ENCODE measurements at regions not wholly inside any gene's neighbourhood (a gene's known extent, or its start where the extent isn't known, plus 50 kb on each side); places are given as distances from the start of the nearest gene placed in this dataset.

GRCh38 chr13:67696775-67697174, 466.6 kb upstream of the PCDH9 start:
- no peak for ATAC-seq
- TF ChIP-seq BACH2 (CRISPR knock-in tag; IDR thresholded peaks at IDR 0.05; ENCODE audit: borderline replicate concordance) (no peak), POU6F1 (CRISPR knock-in tag; IDR thresholded peaks at IDR 0.05; ENCODE audit: borderline replicate concordance, low read depth) (no peak), TSHZ2 (CRISPR knock-in tag; IDR thresholded peaks at IDR 0.05) (no peak), CSRNP3 (CRISPR knock-in tag; IDR thresholded peaks at IDR 0.05) (no peak), PATZ1 (CRISPR knock-in tag; IDR thresholded peaks at IDR 0.05; ENCODE audit: borderline replicate concordance) (no peak), ZC3H10 (CRISPR knock-in tag; IDR thresholded peaks at IDR 0.05) (no peak), TOX (CRISPR knock-in tag; IDR thresholded peaks at IDR 0.05; ENCODE audit: borderline replicate concordance) (no peak), ESRRG (CRISPR knock-in tag; IDR thresholded peaks at IDR 0.05) (no peak), ZFP3 (CRISPR knock-in tag; IDR thresholded peaks at IDR 0.05) (no peak), PPARA (CRISPR knock-in tag; IDR thresholded peaks at IDR 0.05; ENCODE audit: borderline replicate concordance) (no peak), ZNF70 (CRISPR knock-in tag; IDR thresholded peaks at IDR 0.05) (no peak), ISL1 (CRISPR knock-in tag; IDR thresholded peaks at IDR 0.05) (no peak), ZNF565 (CRISPR knock-in tag; conservative IDR thresholded peaks at IDR 0.05; ENCODE audit: low read depth) (no peak), ARNTL (CRISPR knock-in tag; IDR thresholded peaks at IDR 0.05; ENCODE audit: borderline replicate concordance, low read depth) (no peak), OSR1 (CRISPR knock-in tag; IDR thresholded peaks at IDR 0.05) (no peak), GLIS3 (CRISPR knock-in tag; IDR thresholded peaks at IDR 0.05) (no peak), SNAI2 (CRISPR knock-in tag; IDR thresholded peaks at IDR 0.05) (no peak), CSDC2 (CRISPR knock-in tag; IDR thresholded peaks at IDR 0.05) (no peak), ZFP30 (CRISPR knock-in tag; IDR thresholded peaks at IDR 0.05) (no peak), TCF4 (CRISPR knock-in tag; IDR thresholded peaks at IDR 0.05; ENCODE audit: borderline replicate concordance) (no peak)

GRCh38 chr13:67664502-67664901, 434.4 kb upstream of the PCDH9 start:
- ATAC-seq, result no peak
- TF ChIP-seq ISL1 (CRISPR knock-in tag; IDR thresholded peaks at IDR 0.05) (no peak), RARB (CRISPR knock-in tag; IDR thresholded peaks at IDR 0.05) (no peak), ZNF565 (CRISPR knock-in tag; conservative IDR thresholded peaks at IDR 0.05; ENCODE audit: low read depth) (no peak), OSR1 (CRISPR knock-in tag; IDR thresholded peaks at IDR 0.05) (no peak), GLIS3 (CRISPR knock-in tag; IDR thresholded peaks at IDR 0.05) (no peak)

GRCh38 chr13:67662997-67663396, 432.9 kb upstream of the PCDH9 start:
- no peak for TF ChIP-seq CREB5 (CRISPR knock-in tag; IDR thresholded peaks at IDR 0.05; ENCODE audit: low read depth)
- no peak for TF ChIP-seq OSR1 (CRISPR knock-in tag; IDR thresholded peaks at IDR 0.05)
- no peak for TF ChIP-seq ZNF565 (CRISPR knock-in tag; conservative IDR thresholded peaks at IDR 0.05; ENCODE audit: low read depth)
- TF ChIP-seq CSRNP3 (CRISPR knock-in tag; IDR thresholded peaks at IDR 0.05), result no peak
- TF ChIP-seq ZFP3 (CRISPR knock-in tag; IDR thresholded peaks at IDR 0.05), result no peak
- no peak for TF ChIP-seq CSDC2 (CRISPR knock-in tag; IDR thresholded peaks at IDR 0.05)
- TF ChIP-seq ZNF70 (CRISPR knock-in tag; IDR thresholded peaks at IDR 0.05), result no peak
- no peak for TF ChIP-seq ZC3H10 (CRISPR knock-in tag; IDR thresholded peaks at IDR 0.05)
- TF ChIP-seq ZFP30 (CRISPR knock-in tag; IDR thresholded peaks at IDR 0.05), result no peak
- no peak for TF ChIP-seq POU6F1 (CRISPR knock-in tag; IDR thresholded peaks at IDR 0.05; ENCODE audit: borderline replicate concordance, low read depth)
- TF ChIP-seq BACH2 (CRISPR knock-in tag; IDR thresholded peaks at IDR 0.05; ENCODE audit: borderline replicate concordance), result no peak
- TF ChIP-seq ARNTL (CRISPR knock-in tag; IDR thresholded peaks at IDR 0.05; ENCODE audit: borderline replicate concordance, low read depth), result no peak
- no peak for TF ChIP-seq TCF4 (CRISPR knock-in tag; IDR thresholded peaks at IDR 0.05; ENCODE audit: borderline replicate concordance)
- TF ChIP-seq PPARA (CRISPR knock-in tag; IDR thresholded peaks at IDR 0.05; ENCODE audit: borderline replicate concordance), result no peak
- TF ChIP-seq GLIS3 (CRISPR knock-in tag; IDR thresholded peaks at IDR 0.05), result no peak
- TF ChIP-seq ISL1 (CRISPR knock-in tag; IDR thresholded peaks at IDR 0.05), result no peak
- TF ChIP-seq ESRRG (CRISPR knock-in tag; IDR thresholded peaks at IDR 0.05), result no peak
- no peak for TF ChIP-seq RARB (CRISPR knock-in tag; IDR thresholded peaks at IDR 0.05)
- ATAC-seq, result no peak
